ENCODE measurements at regions not wholly inside any gene's neighbourhood (a gene's known extent, or its start where the extent isn't known, plus 50 kb on each side); places are given as distances from the start of the nearest gene placed in this dataset.

- TF ChIP-seq PATZ1 (CRISPR knock-in tag; IDR thresholded peaks at IDR 0.05; ENCODE audit: borderline replicate concordance) (no peak), ESRRG (CRISPR knock-in tag; IDR thresholded peaks at IDR 0.05) (no peak), BACH2 (CRISPR knock-in tag; IDR thresholded peaks at IDR 0.05; ENCODE audit: borderline replicate concordance) (no peak), PPARA (CRISPR knock-in tag; IDR thresholded peaks at IDR 0.05; ENCODE audit: borderline replicate concordance) (no peak)
- TF ChIP-seq, protein P1, sequence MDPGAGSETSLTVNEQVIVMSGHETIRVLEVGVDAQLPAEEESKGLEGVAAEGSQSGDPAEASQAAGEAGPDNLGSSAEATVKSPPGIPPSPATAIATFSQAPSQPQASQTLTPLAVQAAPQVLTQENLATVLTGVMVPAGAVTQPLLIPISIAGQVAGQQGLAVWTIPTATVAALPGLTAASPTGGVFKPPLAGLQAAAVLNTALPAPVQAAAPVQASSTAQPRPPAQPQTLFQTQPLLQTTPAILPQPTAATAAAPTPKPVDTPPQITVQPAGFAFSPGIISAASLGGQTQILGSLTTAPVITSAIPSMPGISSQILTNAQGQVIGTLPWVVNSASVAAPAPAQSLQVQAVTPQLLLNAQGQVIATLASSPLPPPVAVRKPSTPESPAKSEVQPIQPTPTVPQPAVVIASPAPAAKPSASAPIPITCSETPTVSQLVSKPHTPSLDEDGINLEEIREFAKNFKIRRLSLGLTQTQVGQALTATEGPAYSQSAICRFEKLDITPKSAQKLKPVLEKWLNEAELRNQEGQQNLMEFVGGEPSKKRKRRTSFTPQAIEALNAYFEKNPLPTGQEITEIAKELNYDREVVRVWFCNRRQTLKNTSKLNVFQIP (CRISPR knock-in tag; IDR thresholded peaks at IDR 0.05; ENCODE audit: borderline replicate concordance, low read depth) = no peak
Observed at GRCh38 chr5:29370248-29370647, 1823.2 kb upstream of the CDH6 start (continued).

GRCh38 chr5:29367176-29367833 lies 1826.2 kb upstream of the CDH6 start:
- no peak for ATAC-seq
- TF ChIP-seq ARNTL (CRISPR knock-in tag; IDR thresholded peaks at IDR 0.05; ENCODE audit: borderline replicate concordance, low read depth) (no peak), SNAI2 (CRISPR knock-in tag; IDR thresholded peaks at IDR 0.05) (no peak), ZFP30 (CRISPR knock-in tag; IDR thresholded peaks at IDR 0.05) (no peak), CSDC2 (CRISPR knock-in tag; IDR thresholded peaks at IDR 0.05) (no peak), ZNF8 (CRISPR knock-in tag; IDR thresholded peaks at IDR 0.05) (no peak)

DNA sequence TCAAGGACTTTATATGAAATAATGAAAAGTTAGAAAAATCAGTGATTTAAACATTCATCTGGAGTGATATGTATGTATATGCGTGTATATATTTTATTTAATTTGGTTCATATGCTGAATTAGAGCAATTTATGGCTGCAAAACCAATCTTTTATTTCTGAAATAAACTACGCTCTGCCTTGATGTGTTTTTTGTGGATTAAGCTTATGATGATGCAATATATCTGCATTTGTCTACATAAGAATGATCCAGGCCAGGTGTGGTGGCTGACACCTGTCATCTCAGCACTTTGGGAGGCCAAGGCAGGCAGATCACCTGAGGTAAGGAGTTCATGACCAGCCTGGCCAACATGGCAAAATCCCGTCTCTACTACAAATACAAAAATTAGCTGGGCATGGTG lies 1842.3 kb upstream of the CDH6 start:
- no peak for ATAC-seq
- no peak for TF ChIP-seq RARB (CRISPR knock-in tag; IDR thresholded peaks at IDR 0.05)

DNA sequence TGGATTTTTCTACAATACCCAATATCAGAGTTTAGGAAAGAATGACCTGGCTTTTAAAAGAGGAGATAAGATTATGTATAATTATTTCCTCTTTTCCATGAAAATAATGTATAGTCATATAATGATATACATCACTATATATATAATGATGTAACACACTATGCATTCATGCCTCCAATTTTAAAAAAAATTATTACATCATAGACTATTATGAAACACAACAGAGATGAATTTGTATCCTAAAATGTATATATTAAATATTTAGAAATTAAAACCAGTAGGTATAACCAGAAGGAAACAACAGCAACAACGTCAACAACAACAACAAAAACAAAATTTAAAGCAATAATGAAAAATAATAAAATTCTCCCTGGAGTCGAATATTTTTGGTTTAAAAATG lies 1856.5 kb upstream of the CDH6 start:
- TF ChIP-seq TSHZ2 (CRISPR knock-in tag; IDR thresholded peaks at IDR 0.05) = no peak
- no peak for TF ChIP-seq ZNF565 (CRISPR knock-in tag; conservative IDR thresholded peaks at IDR 0.05; ENCODE audit: low read depth)
- TF ChIP-seq TOX (CRISPR knock-in tag; IDR thresholded peaks at IDR 0.05; ENCODE audit: borderline replicate concordance) = no peak
- no peak for TF ChIP-seq CSDC2 (CRISPR knock-in tag; IDR thresholded peaks at IDR 0.05)
- TF ChIP-seq ISL1 (CRISPR knock-in tag; IDR thresholded peaks at IDR 0.05) = no peak
- TF ChIP-seq, protein P1 (CRISPR knock-in tag; IDR thresholded peaks at IDR 0.05; ENCODE audit: borderline replicate concordance, low read depth) = no peak
- ATAC-seq = no peak

DNA sequence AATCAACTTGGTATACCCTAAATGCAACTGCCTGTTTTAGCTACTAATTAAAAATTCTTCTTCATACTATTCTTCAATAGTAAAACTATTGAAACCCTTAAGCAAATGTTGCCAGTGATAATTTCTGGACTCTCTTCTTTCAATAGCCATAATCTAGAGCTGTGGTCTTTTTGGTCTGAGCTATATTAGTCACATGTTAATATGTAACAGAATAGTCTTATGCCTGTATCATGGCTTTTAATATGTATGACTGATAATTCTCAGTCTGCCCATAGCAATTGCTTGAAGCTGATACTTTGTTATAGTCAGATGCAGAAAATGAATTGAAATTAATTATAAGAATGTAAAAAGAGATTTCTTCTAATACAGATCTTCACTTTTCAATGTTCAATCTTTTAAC lies 1871.9 kb upstream of the CDH6 start:
- no peak for ATAC-seq
- TF ChIP-seq TOX (CRISPR knock-in tag; IDR thresholded peaks at IDR 0.05; ENCODE audit: borderline replicate concordance) (no peak), ZNF565 (CRISPR knock-in tag; conservative IDR thresholded peaks at IDR 0.05; ENCODE audit: low read depth) (no peak), CSDC2 (CRISPR knock-in tag; IDR thresholded peaks at IDR 0.05) (no peak), ZNF70 (CRISPR knock-in tag; IDR thresholded peaks at IDR 0.05) (no peak), TSHZ2 (CRISPR knock-in tag; IDR thresholded peaks at IDR 0.05) (no peak), OSR1 (CRISPR knock-in tag; IDR thresholded peaks at IDR 0.05) (no peak), GLIS3 (CRISPR knock-in tag; IDR thresholded peaks at IDR 0.05) (no peak)
- TF ChIP-seq, protein P1 (CRISPR knock-in tag; IDR thresholded peaks at IDR 0.05; ENCODE audit: borderline replicate concordance, low read depth) = no peak
- TF ChIP-seq, protein P2, sequence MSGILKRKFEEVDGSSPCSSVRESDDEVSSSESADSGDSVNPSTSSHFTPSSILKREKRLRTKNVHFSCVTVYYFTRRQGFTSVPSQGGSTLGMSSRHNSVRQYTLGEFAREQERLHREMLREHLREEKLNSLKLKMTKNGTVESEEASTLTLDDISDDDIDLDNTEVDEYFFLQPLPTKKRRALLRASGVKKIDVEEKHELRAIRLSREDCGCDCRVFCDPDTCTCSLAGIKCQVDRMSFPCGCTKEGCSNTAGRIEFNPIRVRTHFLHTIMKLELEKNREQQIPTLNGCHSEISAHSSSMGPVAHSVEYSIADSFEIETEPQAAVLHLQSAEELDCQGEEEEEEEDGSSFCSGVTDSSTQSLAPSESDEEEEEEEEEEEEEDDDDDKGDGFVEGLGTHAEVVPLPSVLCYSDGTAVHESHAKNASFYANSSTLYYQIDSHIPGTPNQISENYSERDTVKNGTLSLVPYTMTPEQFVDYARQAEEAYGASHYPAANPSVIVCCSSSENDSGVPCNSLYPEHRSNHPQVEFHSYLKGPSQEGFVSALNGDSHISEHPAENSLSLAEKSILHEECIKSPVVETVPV (CRISPR knock-in tag; IDR thresholded peaks at IDR 0.05) = no peak

Measured in SK-N-SH treated with all-trans-retinoic acid at 6 μM for 48 hours (cell line).